ENCODE measurements at regions not wholly inside any gene's neighbourhood (a gene's known extent, or its start where the extent isn't known, plus 50 kb on each side); places are given as distances from the start of the nearest gene placed in this dataset.

DNA sequence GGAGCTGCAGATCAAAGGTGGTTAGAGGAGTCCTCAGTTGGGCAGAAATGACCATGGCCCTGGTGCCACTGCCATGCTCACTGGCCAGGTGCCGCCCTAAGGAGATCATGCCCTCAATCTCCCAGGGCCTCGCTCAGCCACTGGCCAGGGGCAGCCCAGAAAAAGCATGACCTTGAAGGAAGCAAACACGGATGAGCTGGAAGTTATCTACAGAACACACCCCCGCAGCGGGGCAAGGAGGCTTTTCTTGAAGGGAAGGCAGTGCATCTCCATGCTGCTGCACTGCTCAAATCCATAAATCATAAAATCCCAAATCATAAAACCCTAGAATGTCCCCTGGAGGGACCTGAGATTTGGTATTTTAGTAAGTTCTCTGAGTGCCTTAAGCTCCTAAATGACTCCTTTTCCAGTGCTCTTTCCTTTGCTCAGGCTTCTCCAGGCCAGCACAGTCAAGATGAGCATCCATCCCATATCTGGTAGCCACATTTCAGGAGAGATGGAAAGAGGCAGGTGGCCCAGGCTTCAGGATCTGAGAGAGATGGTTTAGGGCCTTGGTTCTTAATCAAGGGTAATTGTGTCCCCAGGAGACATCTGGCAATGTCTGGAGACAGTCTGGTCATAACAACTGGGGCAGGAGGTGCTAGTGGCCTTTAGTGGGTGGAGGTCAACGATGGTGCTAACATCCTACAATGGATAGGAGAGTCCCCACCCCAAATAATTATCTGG is 217.3 kb downstream of the RBM19 start:
- TF ChIP-seq CBX8 (IDR thresholded peaks at IDR 0.05): no peak
- TF ChIP-seq, protein P1, sequence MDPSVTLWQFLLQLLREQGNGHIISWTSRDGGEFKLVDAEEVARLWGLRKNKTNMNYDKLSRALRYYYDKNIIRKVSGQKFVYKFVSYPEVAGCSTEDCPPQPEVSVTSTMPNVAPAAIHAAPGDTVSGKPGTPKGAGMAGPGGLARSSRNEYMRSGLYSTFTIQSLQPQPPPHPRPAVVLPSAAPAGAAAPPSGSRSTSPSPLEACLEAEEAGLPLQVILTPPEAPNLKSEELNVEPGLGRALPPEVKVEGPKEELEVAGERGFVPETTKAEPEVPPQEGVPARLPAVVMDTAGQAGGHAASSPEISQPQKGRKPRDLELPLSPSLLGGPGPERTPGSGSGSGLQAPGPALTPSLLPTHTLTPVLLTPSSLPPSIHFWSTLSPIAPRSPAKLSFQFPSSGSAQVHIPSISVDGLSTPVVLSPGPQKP (IDR thresholded peaks at IDR 0.05; ENCODE audit: low read depth, low read length): no peak
- no peak for TF ChIP-seq RARB (CRISPR knock-in tag; IDR thresholded peaks at IDR 0.05)
- no peak for TF ChIP-seq HDAC2 (IDR thresholded peaks at IDR 0.05)
- no peak for TF ChIP-seq NPAS2 (CRISPR knock-in tag; IDR thresholded peaks at IDR 0.05; ENCODE audit: borderline replicate concordance)
- TF ChIP-seq, protein P2, sequence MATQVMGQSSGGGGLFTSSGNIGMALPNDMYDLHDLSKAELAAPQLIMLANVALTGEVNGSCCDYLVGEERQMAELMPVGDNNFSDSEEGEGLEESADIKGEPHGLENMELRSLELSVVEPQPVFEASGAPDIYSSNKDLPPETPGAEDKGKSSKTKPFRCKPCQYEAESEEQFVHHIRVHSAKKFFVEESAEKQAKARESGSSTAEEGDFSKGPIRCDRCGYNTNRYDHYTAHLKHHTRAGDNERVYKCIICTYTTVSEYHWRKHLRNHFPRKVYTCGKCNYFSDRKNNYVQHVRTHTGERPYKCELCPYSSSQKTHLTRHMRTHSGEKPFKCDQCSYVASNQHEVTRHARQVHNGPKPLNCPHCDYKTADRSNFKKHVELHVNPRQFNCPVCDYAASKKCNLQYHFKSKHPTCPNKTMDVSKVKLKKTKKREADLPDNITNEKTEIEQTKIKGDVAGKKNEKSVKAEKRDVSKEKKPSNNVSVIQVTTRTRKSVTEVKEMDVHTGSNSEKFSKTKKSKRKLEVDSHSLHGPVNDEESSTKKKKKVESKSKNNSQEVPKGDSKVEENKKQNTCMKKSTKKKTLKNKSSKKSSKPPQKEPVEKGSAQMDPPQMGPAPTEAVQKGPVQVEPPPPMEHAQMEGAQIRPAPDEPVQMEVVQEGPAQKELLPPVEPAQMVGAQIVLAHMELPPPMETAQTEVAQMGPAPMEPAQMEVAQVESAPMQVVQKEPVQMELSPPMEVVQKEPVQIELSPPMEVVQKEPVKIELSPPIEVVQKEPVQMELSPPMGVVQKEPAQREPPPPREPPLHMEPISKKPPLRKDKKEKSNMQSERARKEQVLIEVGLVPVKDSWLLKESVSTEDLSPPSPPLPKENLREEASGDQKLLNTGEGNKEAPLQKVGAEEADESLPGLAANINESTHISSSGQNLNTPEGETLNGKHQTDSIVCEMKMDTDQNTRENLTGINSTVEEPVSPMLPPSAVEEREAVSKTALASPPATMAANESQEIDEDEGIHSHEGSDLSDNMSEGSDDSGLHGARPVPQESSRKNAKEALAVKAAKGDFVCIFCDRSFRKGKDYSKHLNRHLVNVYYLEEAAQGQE (IDR thresholded peaks at IDR 0.05): no peak
- no peak for TF ChIP-seq RFX5 (IDR thresholded peaks at IDR 0.05)
- TF ChIP-seq SREBF2 (IDR thresholded peaks at IDR 0.05): no peak
- Histone ChIP-seq H3K4me2 (no peak overlapping the region), H3K9me3 (peaks cover 10% of the 10 kb centered on the region; the same call in 1 of the 3 replicates), H3K4me1 (no peaks in the 10 kb centered on the region), H3K27ac (no peak overlapping the region), H3K4me3 (no peak overlapping the region)
- ATAC-seq (no peak), FAIRE-seq (no peak), DNase-seq (ENCODE audit: low read depth in 1 of 2, low spot score in 1 of 2) (no peak)
- 65% methylated on average over 6 of the region's 6 CpGs for WGBS (ENCODE audit: missing lambda C conversion rate)
- ChIA-PET POLR2A (interaction anchor here (1.4 kb wide), 1 partner anchor 24 kb away, joined by 5 read pairs; no protein-coding TSS in a partner anchor), CTCF (no interaction called here)

- H3K4me1 ChIP-seq: no peaks in the 10 kb centered on the region
- no peak for ATAC-seq
- 57% methylated on average over 5 of the region's 5 CpGs for WGBS (ENCODE audit: missing lambda C conversion rate)
- peaks cover 6% of the 10 kb centered on the region; the same call in 1 of the 3 replicates for H3K9me3 ChIP-seq
- CTCF ChIA-PET: interaction anchor here (0.5 to 1.5 kb wide), 2 partner anchors 61 to 285 kb away, joined by 3 read pairs; no protein-coding TSS in a partner anchor
- DNase-seq (ENCODE audit: low read depth in 1 of 2, low spot score in 1 of 2): peak in 1 of 2 experiments; percentile 30
- H3K27ac ChIP-seq: no peak overlapping the region
- no peak for FAIRE-seq
- no peak overlapping the region for H3K4me3 ChIP-seq
- no peak overlapping the region for H3K4me2 ChIP-seq
- TF ChIP-seq NPAS2 (CRISPR knock-in tag; IDR thresholded peaks at IDR 0.05; ENCODE audit: borderline replicate concordance) (no peak), ESRRA (IDR thresholded peaks at IDR 0.05; ENCODE audit: borderline replicate concordance, low read length) (no peak), USF2 (IDR thresholded peaks at IDR 0.05) (peak; percentile 83)
- POLR2A ChIA-PET: no interaction called here
These were observed 219.1 kb downstream of the RBM19 start for GRCh38 chr12:113747017-113747416.

- POLR2A ChIA-PET: no interaction called here
- Histone ChIP-seq H3K27ac (no peak overlapping the region), H3K4me3 (no peak overlapping the region), H3K9me3 (no peaks in the 10 kb centered on the region), H3K4me1 (no peaks in the 10 kb centered on the region), H3K4me2 (no peak overlapping the region)
- ATAC-seq: no peak
- no peak for DNase-seq (ENCODE audit: low read depth in 1 of 2, low spot score in 1 of 2)
- no peak for FAIRE-seq
- CTCF ChIA-PET: interaction anchor here (1.0 to 1.3 kb wide), 3 partner anchors 14 to 18 kb away, joined by 3 to 4 read pairs (median 3); no protein-coding TSS in a partner anchor
- 86% methylated on average over 8 of the region's 8 CpGs for WGBS (ENCODE audit: missing lambda C conversion rate)
- no peak for TF ChIP-seq EHF (CRISPR knock-in tag; IDR thresholded peaks at IDR 0.05)
- TF ChIP-seq TP53 (CRISPR knock-in tag; IDR thresholded peaks at IDR 0.05): no peak
- no peak for TF ChIP-seq PBX3 (IDR thresholded peaks at IDR 0.05)
- TF ChIP-seq CHD4 (IDR thresholded peaks at IDR 0.05; ENCODE audit: borderline replicate concordance): no peak
- no peak for TF ChIP-seq FOXS1 (CRISPR knock-in tag; IDR thresholded peaks at IDR 0.05)
- no peak for TF ChIP-seq JUN (IDR thresholded peaks at IDR 0.05)
- TF ChIP-seq EP300 (IDR thresholded peaks at IDR 0.05): no peak
These were observed 221.2 kb downstream of the RBM19 start for GRCh38 chr12:113744802-113745395.
